DND-41 (cell line): ENCODE measurements at regions not wholly inside any gene's neighbourhood (a gene's known extent, or its start where the extent isn't known, plus 50 kb on each side); places are given as distances from the start of the nearest gene placed in this dataset.

Experiments
- EZH2 ChIP-seq: IDR thresholded peaks from 3 replicates; pipeline ENCODE4 v1.6.1; 2012; ENCODE audit warnings: borderline replicate concordance, low read depth, mild to moderate bottlenecking, moderate library complexity, low read length, inconsistent platforms; ENCODE audit not compliant: severe bottlenecking
- TF ChIP-seq, protein P1 (sequence below): IDR thresholded peaks from 2 replicates; pipeline ENCODE4 v1.5.1; 2012; ENCODE audit warnings: borderline replicate concordance, low read length, moderate library complexity, mild to moderate bottlenecking; ENCODE audit not compliant: poor library complexity, severe bottlenecking; ENCODE audit errors: extremely low read depth

DNA sequence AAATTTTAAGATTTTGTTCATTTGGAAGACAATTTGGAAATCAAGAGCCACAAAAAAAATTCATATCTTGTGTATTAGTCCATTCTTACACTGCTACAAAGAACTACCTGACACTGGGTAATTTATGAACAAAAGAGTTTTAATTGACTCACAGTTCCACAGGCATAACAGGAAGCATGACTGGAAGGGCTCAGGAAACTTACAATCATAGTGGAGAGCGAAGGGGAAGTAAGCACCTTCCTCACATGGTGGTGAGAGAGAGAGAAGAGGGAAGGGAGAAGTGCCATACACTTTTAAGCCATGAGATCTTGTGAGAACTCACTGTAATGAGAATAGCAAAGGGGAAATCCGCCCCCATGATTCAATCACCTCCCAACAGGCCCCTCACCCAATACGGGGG lies 274.4 kb downstream of the KCNN2 start:
- TF ChIP-seq, protein P1, sequence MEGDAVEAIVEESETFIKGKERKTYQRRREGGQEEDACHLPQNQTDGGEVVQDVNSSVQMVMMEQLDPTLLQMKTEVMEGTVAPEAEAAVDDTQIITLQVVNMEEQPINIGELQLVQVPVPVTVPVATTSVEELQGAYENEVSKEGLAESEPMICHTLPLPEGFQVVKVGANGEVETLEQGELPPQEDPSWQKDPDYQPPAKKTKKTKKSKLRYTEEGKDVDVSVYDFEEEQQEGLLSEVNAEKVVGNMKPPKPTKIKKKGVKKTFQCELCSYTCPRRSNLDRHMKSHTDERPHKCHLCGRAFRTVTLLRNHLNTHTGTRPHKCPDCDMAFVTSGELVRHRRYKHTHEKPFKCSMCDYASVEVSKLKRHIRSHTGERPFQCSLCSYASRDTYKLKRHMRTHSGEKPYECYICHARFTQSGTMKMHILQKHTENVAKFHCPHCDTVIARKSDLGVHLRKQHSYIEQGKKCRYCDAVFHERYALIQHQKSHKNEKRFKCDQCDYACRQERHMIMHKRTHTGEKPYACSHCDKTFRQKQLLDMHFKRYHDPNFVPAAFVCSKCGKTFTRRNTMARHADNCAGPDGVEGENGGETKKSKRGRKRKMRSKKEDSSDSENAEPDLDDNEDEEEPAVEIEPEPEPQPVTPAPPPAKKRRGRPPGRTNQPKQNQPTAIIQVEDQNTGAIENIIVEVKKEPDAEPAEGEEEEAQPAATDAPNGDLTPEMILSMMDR = no peak
- no peak for TF ChIP-seq EZH2
